Astrocyte of the spinal cord (primary cell): ENCODE measurements at regions not wholly inside any gene's neighbourhood (a gene's known extent, or its start where the extent isn't known, plus 50 kb on each side); places are given as distances from the start of the nearest gene placed in this dataset.
"Not testable (repeated sequence)": the region's sequence is repeated elsewhere in the genome, so short reads cannot be mapped to it uniquely, and the experiment has no call there.

ENCODE experiments used
- DNase-seq: peaks from one replicate; pipeline ENCODE4 v3.0.0; 2011; ENCODE audit warnings: low read depth, low spot score
- H3K4me3 ChIP-seq: 2 replicates; pipeline ENCODE4 v1.5.1; 2011; ENCODE audit warnings: low read depth, mild to moderate bottlenecking, low read length, moderate library complexity
- in situ Hi-C: cut with HindIII; loops from 2 replicates; pipeline ENCODE4 v1.10.0; 2017; ENCODE audit warnings: low sequenced_read_pairs
- TF ChIP-seq, protein P1 (sequence below): IDR thresholded peaks from 2 replicates; pipeline ENCODE4 v1.5.1; 2012; ENCODE audit warnings: low read depth, mild to moderate bottlenecking, low read length, inconsistent platforms

DNA sequence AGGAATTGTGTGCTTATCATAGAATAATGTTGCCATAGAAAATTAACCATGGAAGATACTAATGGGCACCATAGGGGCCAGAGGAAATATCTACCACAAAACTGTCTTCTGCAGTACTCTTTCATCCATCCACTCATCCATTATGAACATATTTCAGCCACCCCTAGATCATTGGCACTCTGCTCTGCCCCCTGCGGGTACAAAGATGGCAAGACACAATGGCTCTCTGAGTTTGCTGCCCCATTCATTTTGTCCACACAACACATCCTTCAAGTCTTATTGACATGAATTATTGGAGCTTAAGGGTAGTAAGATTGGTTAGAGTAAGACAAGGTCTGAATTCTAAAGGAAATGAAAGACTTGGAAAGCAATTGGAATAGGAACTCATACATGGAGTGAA lies 1224.7 kb upstream of the CELF4 start:
- in situ Hi-C loops = no loop called here
- TF ChIP-seq, protein P1, sequence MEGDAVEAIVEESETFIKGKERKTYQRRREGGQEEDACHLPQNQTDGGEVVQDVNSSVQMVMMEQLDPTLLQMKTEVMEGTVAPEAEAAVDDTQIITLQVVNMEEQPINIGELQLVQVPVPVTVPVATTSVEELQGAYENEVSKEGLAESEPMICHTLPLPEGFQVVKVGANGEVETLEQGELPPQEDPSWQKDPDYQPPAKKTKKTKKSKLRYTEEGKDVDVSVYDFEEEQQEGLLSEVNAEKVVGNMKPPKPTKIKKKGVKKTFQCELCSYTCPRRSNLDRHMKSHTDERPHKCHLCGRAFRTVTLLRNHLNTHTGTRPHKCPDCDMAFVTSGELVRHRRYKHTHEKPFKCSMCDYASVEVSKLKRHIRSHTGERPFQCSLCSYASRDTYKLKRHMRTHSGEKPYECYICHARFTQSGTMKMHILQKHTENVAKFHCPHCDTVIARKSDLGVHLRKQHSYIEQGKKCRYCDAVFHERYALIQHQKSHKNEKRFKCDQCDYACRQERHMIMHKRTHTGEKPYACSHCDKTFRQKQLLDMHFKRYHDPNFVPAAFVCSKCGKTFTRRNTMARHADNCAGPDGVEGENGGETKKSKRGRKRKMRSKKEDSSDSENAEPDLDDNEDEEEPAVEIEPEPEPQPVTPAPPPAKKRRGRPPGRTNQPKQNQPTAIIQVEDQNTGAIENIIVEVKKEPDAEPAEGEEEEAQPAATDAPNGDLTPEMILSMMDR = no peak
- DNase-seq = no peak
- no peak overlapping the region for H3K4me3 ChIP-seq

DNA sequence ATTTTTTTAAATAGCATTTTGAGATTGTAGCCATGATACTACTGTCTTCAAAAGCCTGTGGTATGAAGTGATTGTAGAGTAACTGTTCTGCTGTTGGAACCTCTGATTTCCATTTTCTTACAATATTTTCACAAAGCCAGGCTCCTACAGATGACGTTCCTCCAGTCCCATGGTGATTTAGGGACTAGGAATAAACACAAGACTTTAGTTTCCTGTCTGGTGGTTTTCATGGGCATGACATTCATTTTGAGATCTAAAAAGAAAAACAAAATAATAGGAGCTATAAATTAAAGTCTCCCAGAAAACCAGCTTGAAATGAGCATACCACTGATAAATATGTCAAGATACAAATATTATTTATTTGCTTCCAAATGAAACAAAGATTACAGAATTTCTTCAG lies 1223.5 kb upstream of the CELF4 start:
- TF ChIP-seq, protein P1 = no peak
- in situ Hi-C loops = no loop called here
- H3K4me3 ChIP-seq = no peak overlapping the region
- DNase-seq = no peak

DNA sequence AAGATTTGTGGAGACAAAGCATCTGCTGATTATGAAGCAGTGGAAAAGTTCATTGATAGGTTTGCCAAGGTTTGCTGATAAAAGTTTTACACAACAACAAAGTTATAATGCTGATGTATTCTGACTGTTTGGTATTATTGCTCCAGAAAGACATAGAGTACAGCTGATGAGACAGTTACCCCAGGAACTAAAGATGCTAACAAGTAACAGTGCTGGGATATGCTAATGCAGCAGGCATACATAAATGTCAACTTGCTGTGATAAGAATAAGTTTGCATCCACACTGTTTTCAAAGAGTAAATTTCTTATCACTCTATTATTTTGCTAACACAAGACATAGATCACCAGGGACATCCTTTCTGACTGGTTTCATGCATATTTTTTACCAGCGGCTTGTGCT lies 1221.3 kb upstream of the CELF4 start:
- in situ Hi-C loops = no loop called here
- H3K4me3 ChIP-seq = no peak overlapping the region
- no peak for DNase-seq
- TF ChIP-seq, protein P1 = no peak

DNA sequence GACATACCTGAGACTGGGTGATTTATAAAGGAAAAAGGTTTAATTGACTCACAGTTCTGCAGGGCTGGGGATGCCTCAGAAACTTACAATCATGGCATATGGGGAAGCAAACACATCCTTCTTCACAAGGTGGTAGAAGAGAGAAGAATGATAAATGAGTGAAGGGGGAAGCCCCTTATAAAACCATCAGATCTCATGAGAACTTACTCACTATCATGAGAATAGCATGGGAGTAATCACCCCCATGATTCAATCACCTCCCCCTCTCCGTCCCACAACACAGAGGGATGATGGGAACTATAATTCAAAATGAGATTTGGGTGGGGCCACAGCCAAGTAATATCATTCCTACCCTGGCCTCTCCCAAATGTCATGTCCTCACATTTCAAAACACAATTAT lies 1206.0 kb upstream of the CELF4 start:
- in situ Hi-C loops, H3K4me3 ChIP-seq, DNase-seq: not testable (repeated sequence)

DNA sequence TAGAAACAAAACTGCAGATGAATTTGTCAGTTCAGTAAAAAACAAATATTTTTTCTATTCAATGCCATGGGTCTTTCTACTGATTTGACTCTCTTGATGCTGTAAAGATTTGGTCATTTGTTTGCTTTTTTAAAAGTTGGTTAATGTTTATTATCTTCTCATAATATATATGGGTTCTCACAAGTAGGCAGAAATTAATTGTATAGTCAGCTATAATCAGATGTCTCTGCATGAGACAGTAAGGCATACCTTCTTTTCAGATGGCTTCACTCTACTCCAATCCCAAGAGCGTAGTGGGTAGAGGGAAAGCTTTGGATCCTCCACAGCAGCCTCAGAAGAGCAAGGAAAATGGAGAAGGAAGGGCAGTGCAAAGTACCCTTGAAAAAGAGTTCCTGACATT lies 1202.9 kb upstream of the CELF4 start:
- TF ChIP-seq, protein P1 = no peak
- no peak for DNase-seq
- in situ Hi-C loops = no loop called here
- H3K4me3 ChIP-seq = no peak overlapping the region

DNA sequence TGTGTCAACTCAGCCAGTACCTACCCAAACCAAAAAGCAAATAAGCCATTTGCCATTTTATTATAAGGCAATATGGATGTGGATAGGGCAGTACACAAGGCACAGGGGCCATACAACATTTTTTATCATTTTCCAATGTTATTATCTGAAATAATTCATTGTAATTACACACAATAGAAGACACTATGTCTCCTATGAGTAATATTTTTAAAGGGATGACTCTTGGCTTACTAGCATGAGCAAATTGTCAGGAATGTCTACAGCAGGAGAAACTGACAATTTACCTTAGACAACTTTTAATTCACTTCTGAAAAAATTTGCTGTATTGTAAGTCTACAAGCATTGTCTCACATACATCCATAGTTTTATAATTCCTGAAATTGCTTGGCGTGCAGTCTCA lies 1193.9 kb upstream of the CELF4 start:
- in situ Hi-C loops = no loop called here
- TF ChIP-seq, protein P1 = no peak
- no peak for DNase-seq
- no peak overlapping the region for H3K4me3 ChIP-seq

DNA sequence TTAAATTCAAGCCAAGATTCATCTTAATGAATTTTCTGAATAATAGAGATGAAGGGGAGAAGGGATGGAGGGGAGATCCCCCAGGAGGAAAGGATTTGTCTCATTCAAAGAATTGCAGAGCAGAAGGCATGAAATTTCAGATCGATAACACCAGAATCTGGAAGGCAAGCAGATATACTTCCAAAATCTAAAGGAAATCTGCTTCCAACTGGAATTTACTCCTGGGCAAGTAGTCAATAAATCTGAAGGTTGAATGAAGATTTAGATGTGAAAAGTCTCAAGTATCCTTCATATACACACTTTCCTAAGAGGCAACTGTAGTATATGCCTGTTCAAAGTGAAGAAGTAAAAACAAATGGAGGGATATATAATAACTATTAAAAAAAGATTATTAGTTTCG lies 1190.8 kb upstream of the CELF4 start:
- in situ Hi-C loops = no loop called here
- no peak for DNase-seq
- TF ChIP-seq, protein P1 = no peak
- no peak overlapping the region for H3K4me3 ChIP-seq
